PC-9 (cell line): ENCODE measurements at regions not wholly inside any gene's neighbourhood (a gene's known extent, or its start where the extent isn't known, plus 50 kb on each side); places are given as distances from the start of the nearest gene placed in this dataset.

Source experiments
- BruUV-seq: library from RNA; stranded (reverse); fragments of 400-500 nt; replicated peaks from 2 replicates; lab custom pipeline; 2021; lab: Mats Ljungman, UMichigan
- CTCF ChIA-PET: fragments of 300-600 bp; sonication (Branson Sonifier 250); formaldehyde crosslinking; loops from one replicate; lab custom pipeline; 2022; ENCODE audit warnings: antibody characterized with exemption; lab: Charles Lee
- POLR2A ChIA-PET: fragments of 300-600 bp; sonication (Branson Sonifier 250); formaldehyde crosslinking; loops from one replicate; lab custom pipeline; 2022; ENCODE audit warnings: antibody characterized with exemption; ENCODE audit not compliant: unreplicated experiment; lab: Charles Lee
- DNase-seq, 2 experiments: peaks; one replicate each; pipeline versions ENCODE4 v3.0.0 to v3.0.0-alpha.2; 2015 to 2022; ENCODE audit warnings: mixed read lengths in 1 of 2
- H2AFZ ChIP-seq: fragments of 200-600 bp; sonication (generic); 2 replicates; pipeline ENCODE4 v1.8.1; 2017; ENCODE audit warnings: antibody characterized with exemption
- H3F3A ChIP-seq: fragments of 200-600 bp; sonication (generic); 2 replicates; pipeline ENCODE4 v1.8.1; 2017; ENCODE audit warnings: antibody characterized with exemption, mild to moderate bottlenecking, low read depth; ENCODE audit not compliant: insufficient read depth
- H3K27ac ChIP-seq: fragments of 200-600 bp; sonication (generic); 2 replicates; pipeline ENCODE4 v1.6.1; 2016; ENCODE audit warnings: mixed run types
- H3K27me3 ChIP-seq: fragments of 200-600 bp; sonication (generic); 2 replicates; pipeline ENCODE4 v1.6.1; 2016; ENCODE audit warnings: low read depth, mixed run types; ENCODE audit not compliant: insufficient read depth
- H3K36me3 ChIP-seq: fragments of 200-600 bp; sonication (generic); 2 replicates; pipeline ENCODE4 v1.6.1; 2016; ENCODE audit warnings: low read depth, mixed run types
- H3K4me1 ChIP-seq: fragments of 200-600 bp; sonication (generic); replicated peaks from 2 replicates; pipeline ENCODE4 v1.6.1; 2016; ENCODE audit warnings: mixed run types; ENCODE audit not compliant: insufficient read depth
- H3K4me2 ChIP-seq: fragments of 200-600 bp; sonication (generic); 2 replicates; pipeline ENCODE4 v1.6.1; 2017; ENCODE audit warnings: mixed run types
- H3K4me3 ChIP-seq: fragments of 200-600 bp; sonication (generic); 2 replicates; pipeline ENCODE4 v1.6.1; 2016; ENCODE audit warnings: mixed run types
- H3K79me2 ChIP-seq: fragments of 200-600 bp; sonication (generic); 2 replicates; pipeline ENCODE4 v1.6.1; 2017; ENCODE audit warnings: low read depth, mixed run types
- H3K9me2 ChIP-seq: fragments of 200-600 bp; sonication (generic); 2 replicates; pipeline ENCODE4 v1.8.1; 2017; ENCODE audit warnings: mild to moderate bottlenecking; ENCODE audit not compliant: insufficient read depth
- H3K9me3 ChIP-seq: fragments of 200-600 bp; sonication (generic); 2 replicates; pipeline ENCODE4 v1.8.1; 2016; ENCODE audit warnings: low read depth; ENCODE audit not compliant: insufficient read depth
- H4K20me1 ChIP-seq: fragments of 200-600 bp; sonication (generic); 2 replicates; pipeline ENCODE4 v1.8.1; 2017; ENCODE audit not compliant: insufficient read depth
- CTCF ChIP-seq: fragments of 200-600 bp; sonication (generic); conservative IDR thresholded peaks from 2 replicates; pipeline ENCODE4 v1.6.1; 2017; ENCODE audit warnings: mixed run types, antibody characterized with exemption, mild to moderate bottlenecking, moderate library complexity
- EZH2 ChIP-seq: fragments of 200-600 bp; sonication (generic); IDR thresholded peaks from 2 replicates; pipeline ENCODE4 v1.8.0; 2017; ENCODE audit warnings: antibody characterized with exemption, low read depth
- intact Hi-C: fragments of 100-400 bp; cut with micrococcal nuclease; formaldehyde crosslinking; loops from one replicate; pipeline ENCODE4 v1.10.0; 2022; ENCODE audit not compliant: unreplicated experiment

GRCh38 chr2:154527962-154528361, 170.5 kb upstream of the KCNJ3 start:
- DNase-seq: no peak
- ChIA-PET POLR2A (no interaction called here), CTCF (no interaction called here)
- Histone ChIP-seq H3F3A (no peaks in the 10 kb centered on the region), H4K20me1 (no peaks in the 10 kb centered on the region), H3K4me3 (no peak overlapping the region), H3K27me3 (no peaks in the 10 kb centered on the region), H3K4me1 (no peaks in the 10 kb centered on the region), H3K9me3 (no peaks in the 10 kb centered on the region), H2AFZ (no peak overlapping the region), H3K4me2 (no peak overlapping the region), H3K36me3 (no peaks in the 10 kb centered on the region), H3K27ac (no peak overlapping the region), H3K9me2 (no peaks in the 10 kb centered on the region), H3K79me2 (no peaks in the 10 kb centered on the region)
- no TSS peak for BruUV-seq
- TF ChIP-seq EZH2 (no peak), CTCF (no peak)
- intact Hi-C loops: no loop called here

GRCh38 chr2:154532004-154532403, 166.5 kb upstream of the KCNJ3 start:
- TF ChIP-seq EZH2 (no peak), CTCF (no peak)
- H3K79me2 ChIP-seq: no peaks in the 10 kb centered on the region
- no peaks in the 10 kb centered on the region for H3K9me3 ChIP-seq
- H3K36me3 ChIP-seq: no peaks in the 10 kb centered on the region
- H3K27ac ChIP-seq: no peak overlapping the region
- BruUV-seq: no TSS peak
- H3K4me1 ChIP-seq: no peaks in the 10 kb centered on the region
- H3K27me3 ChIP-seq: no peaks in the 10 kb centered on the region
- ChIA-PET CTCF (no interaction called here), POLR2A (no interaction called here)
- H3F3A ChIP-seq: no peaks in the 10 kb centered on the region
- intact Hi-C loops: no loop called here
- H3K4me3 ChIP-seq: no peak overlapping the region
- DNase-seq: no peak
- H3K9me2 ChIP-seq: no peaks in the 10 kb centered on the region
- H3K4me2 ChIP-seq: no peak overlapping the region
- H2AFZ ChIP-seq: no peak overlapping the region
- no peaks in the 10 kb centered on the region for H4K20me1 ChIP-seq

GRCh38 chr2:154532763-154533162, 165.7 kb upstream of the KCNJ3 start:
- no peak overlapping the region for H3K4me2 ChIP-seq
- no peaks in the 10 kb centered on the region for H3K9me3 ChIP-seq
- no peaks in the 10 kb centered on the region for H3F3A ChIP-seq
- intact Hi-C loops: no loop called here
- POLR2A ChIA-PET: no interaction called here
- H2AFZ ChIP-seq: no peak overlapping the region
- no peak for TF ChIP-seq EZH2
- TF ChIP-seq CTCF: no peak
- H3K27ac ChIP-seq: no peak overlapping the region
- H3K4me3 ChIP-seq: no peak overlapping the region
- DNase-seq: no peak
- H3K27me3 ChIP-seq: no peaks in the 10 kb centered on the region
- no peaks in the 10 kb centered on the region for H3K9me2 ChIP-seq
- H3K4me1 ChIP-seq: no peaks in the 10 kb centered on the region
- no peaks in the 10 kb centered on the region for H4K20me1 ChIP-seq
- H3K79me2 ChIP-seq: no peaks in the 10 kb centered on the region
- no TSS peak for BruUV-seq
- CTCF ChIA-PET: no interaction called here
- H3K36me3 ChIP-seq: no peaks in the 10 kb centered on the region
